DMS 273 treated with DMSO at 0.1 percent for 48 hours (cell line): ENCODE measurements at regions not wholly inside any gene's neighbourhood (a gene's known extent, or its start where the extent isn't known, plus 50 kb on each side); places are given as distances from the start of the nearest gene placed in this dataset.
"Not testable (repeated sequence)": the region's sequence is repeated elsewhere in the genome, so short reads cannot be mapped to it uniquely, and the experiment has no call there.

Experiments used
- DNase-seq: peaks from one replicate; lab custom pipeline; 2025; lab: John Stamatoyannopoulos, UW

DNA sequence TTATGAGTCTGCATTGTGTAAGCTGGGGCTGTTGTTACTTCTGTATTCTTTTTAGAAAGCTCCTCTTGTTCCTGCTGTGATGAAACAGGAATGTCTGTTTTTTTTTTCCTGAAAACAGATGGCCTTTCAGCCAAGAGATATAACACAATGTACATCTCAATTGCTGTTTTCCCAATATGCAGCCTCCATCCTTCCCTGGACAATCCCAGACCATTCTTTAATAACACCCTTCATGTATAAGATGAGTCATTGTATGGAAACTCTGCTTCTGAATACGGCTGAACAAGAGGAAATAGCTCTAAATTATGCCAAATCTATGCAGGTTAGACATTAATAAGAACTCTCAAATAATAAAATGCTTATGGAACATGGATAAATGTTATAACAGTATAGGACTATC is 60.2 kb upstream of the LRRC4C start:
- DNase-seq, result no peak

DNA sequence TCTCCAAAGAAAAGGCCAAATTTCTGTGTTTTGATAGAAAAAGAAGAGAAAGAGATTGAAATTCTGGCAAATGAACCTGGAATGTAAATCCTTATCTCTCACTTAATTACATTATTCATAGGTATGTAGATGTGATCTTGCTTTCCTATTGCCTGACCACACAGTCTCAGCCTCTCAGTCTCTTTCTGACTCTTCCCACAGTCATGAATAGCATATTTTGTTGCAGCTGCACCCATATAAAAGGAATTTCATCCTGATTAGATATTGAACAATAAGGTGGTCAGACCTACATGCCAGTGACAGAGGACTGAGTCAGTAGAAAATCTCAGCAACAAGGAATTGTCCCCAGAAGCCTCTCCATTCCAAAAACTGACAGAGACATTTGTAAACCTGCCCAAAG is 62.9 kb upstream of the LRRC4C start:
- no peak for DNase-seq

- no peak for DNase-seq
Measured at GRCh38 chr11:41522899-41523672, 63.6 kb upstream of the LRRC4C start.

GRCh38 chr11:41527530-41527929 is 68.1 kb upstream of the LRRC4C start:
- no peak for DNase-seq

GRCh38 chr11:41532413-41532812 is 73.0 kb upstream of the LRRC4C start:
- no peak for DNase-seq

GRCh38 chr11:41533761-41534160 is 74.3 kb upstream of the LRRC4C start:
- no peak for DNase-seq

GRCh38 chr11:41534391-41534790 is 74.9 kb upstream of the LRRC4C start:
- no peak for DNase-seq

- no peak for DNase-seq
Measured at GRCh38 chr11:41534861-41535260, 75.4 kb upstream of the LRRC4C start.

DNA sequence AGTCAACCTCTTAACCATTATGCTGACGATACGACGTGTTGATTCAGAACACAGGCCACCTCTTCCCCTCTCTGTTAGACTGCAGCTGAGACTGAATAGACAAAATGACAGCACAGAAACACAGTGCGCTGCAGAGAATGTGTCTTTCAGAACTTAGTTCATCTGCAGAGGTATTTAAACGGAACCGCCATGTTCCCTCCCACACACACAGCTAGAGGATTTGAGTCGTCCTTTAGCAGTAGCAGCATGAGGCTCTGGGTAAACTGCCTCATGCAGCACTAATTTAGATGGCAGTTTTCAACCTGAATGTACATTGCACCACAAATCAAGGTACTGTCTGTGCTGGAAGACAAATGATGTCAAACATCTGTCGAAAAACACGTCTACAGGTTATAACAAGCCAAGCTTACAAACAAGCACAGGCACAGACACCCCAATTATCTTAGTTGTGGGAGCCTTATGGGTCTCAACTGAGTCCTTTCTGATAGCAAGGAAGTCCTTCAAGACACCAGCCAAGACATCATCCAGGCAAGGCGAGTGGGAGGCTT is 76.6 kb upstream of the LRRC4C start:
- DNase-seq, result no peak

- not testable (repeated sequence) for DNase-seq
Measured at GRCh38 chr11:41544902-41545301, 85.5 kb upstream of the LRRC4C start.

DNA sequence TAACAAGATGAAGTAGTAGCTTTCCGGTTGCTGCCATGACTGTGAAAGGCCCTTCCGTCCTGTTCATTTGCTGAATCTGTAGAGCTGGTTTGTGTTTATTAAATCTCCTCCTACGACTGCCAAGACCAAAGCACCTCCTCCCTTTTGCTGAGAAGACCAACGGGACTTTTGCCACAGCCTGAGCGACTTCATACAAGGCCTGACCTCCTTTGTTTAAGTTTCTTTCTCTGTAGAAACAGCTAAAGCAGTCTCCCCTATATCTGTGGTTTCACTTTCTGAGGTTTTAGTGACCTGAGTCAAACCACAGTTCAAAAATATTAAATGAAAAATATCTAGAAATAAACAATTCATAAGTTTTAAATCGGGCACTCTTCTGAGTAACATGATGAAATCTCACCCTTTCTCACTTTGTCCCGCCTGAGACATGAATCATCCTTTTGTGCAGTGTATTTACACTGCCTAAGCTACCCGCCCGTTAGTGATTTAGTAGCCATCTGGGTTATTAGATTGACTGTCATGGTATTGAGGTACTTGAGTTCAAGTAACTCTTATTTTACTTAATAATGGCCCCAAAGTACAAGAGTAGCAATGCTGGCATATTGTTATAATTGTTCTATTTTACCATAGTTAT is 119.1 kb upstream of the LRRC4C start:
- no peak for DNase-seq

DNA sequence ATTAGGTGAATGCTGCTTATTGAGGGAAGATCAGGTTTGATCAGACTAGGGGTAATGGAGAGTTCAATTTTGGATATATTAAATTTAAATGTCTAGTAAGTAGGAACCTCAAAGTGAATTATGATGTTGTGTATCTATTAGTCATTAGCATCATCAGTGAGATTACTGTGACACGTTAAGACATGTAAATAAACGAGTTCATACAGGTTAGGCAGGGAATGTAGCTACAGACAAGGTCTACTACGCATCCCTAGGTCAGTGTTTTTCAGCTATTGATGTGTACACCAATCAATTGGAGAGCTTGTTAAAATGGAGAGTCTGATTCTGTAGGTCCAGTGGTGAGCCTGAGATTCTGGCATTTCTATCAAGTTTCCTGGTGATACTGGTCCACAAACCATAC is 120.1 kb upstream of the LRRC4C start:
- no peak for DNase-seq

DNA sequence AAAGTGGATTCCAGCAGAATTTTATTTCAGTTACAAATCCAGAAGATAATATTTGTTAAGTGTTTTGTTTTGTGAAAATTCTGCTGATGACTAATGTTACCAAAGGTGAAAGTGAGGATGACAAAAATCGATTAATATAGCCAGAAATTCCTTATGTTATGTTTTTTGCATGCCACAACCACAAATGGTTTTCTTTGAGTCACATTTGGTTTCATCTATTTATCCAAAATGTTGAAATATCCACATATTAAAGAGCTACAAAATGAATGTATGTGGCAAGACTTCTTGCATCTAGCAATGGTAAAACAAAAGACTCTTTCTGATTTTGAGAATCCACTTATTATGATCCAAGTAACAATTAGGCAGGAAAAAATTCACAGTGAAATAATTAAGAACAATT is 150.1 kb upstream of the LRRC4C start:
- DNase-seq, result no peak

GRCh38 chr11:41612415-41612814 is 153.0 kb upstream of the LRRC4C start:
- no peak for DNase-seq

DNA sequence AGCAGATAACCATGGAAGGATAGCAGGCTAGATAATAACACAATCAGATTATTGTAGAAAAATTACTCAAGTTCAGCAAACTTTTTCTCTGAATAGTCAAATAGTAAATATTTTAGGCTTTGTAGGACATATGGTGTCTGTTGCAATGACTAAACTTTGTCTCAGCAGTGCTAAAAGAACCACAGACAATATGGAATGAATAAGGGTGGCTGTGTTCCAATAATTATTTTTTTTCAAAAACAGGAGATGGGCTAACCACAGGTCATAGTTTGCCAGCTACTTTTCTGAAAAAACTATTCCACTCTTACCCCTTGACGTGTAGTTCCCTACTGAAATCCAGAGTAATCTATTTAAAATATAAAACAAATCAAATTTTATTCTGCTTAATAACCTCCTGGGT is 153.9 kb upstream of the LRRC4C start:
- DNase-seq, result no peak

GRCh38 chr11:41622707-41623359 is 163.4 kb upstream of the LRRC4C start:
- no peak for DNase-seq

DNA sequence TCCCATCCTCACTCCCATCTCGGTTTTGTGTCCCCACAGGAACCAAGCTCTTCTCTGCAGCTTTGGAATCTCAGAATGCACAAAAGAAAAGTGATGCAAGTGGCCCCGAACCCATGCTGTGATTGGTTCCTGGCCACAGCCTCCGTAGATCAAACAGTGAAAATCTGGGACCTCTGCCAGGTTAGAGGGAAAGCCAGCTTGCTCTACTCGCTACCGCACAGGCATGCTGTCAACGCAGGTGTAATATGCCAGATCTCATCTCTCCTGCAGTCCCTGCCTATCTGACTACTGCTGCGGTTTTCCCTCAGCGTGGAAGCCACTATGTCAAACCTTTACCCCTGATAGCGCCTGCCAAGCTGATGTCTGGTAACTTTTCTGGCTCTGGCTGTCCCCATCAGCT is 200.5 kb upstream of the LRRC4C start:
- no peak for DNase-seq

- DNase-seq, result no peak
Measured at GRCh38 chr11:41660585-41660984, 201.1 kb upstream of the LRRC4C start.

- no peak for DNase-seq
Measured at GRCh38 chr11:41665441-41666360, 206.2 kb upstream of the LRRC4C start.

DNA sequence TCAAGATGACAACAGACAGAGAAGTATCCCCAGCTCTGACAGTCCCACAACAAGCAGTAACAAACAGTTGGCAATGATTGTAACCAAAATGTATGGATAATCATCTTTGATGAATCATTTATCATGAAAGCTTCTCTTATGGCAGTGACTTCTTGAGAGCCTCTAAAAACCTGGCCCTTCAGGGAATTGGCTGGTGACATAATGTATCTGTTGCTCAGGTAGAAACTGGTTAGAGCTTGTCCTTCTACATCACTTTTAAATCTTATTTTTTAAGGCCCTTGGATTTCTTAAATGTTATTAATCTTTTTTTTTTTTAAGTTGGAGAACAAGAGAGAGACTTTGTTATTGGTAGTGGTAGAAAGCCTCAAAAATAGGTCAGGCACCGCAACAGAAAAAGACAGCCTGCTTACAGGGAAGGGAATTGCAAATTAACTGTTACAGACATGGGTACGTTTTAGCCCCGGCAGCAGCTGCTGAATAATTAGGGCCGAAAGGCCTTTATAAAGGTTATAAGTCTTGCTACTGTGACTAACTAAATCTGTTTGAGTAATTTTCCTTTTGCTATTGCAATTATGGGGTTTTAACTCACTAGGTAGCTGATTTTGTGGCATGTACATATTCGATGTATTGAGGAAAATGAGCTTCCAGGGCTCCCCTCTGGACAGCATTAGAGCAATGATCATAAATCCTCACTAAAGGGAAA is 207.7 kb upstream of the LRRC4C start:
- no peak for DNase-seq

DNA sequence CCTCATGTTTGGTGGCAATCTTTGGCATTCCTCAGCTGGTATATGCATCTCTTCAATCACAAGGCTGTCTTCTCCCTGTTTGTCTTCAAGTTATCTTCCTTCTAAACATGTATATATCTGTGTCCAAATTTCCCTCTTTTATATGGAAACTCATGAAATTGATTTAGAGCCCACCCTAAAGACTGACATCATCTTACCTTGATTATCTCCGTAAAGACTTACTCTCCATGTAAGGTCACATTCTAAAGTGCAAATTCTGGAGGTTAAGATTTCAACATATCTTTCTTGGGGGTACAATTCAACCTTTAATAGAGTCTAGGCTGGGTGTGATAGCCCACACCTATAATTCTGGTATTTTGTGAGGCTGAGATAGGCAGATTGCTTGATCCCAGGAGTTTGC is 215.8 kb upstream of the LRRC4C start:
- DNase-seq, result no peak
